HepG2 (cell line): ENCODE measurements at regions not wholly inside any gene's neighbourhood (a gene's known extent, or its start where the extent isn't known, plus 50 kb on each side); places are given as distances from the start of the nearest gene placed in this dataset.

Experiments used
- ATAC-seq: fragments of 200-7000 bp; cut with Tn5 transposase; 3 replicates; pipeline ENCODE4 v1.9.1; 2020; ENCODE audit warnings: mild to moderate bottlenecking, moderate library complexity
- BruUV-seq: library from RNA; stranded (reverse); fragments of 400-500 nt; replicated peaks from 2 replicates; lab custom pipeline; 2021; lab: Mats Ljungman, UMichigan
- CTCF ChIA-PET: fragments of 300-600 bp; formaldehyde crosslinking; extraction: SDS; loops from one replicate; lab custom pipeline; 2021; ENCODE audit warnings: low total read pairs, inconsistent platforms, low intra/inter-chr PET ratio; lab: Yijun Ruan, JAX
- POLR2A ChIA-PET: fragments of 350-600 bp; sonication (Branson Sonifier 250); formaldehyde crosslinking; loops from one replicate; lab custom pipeline; 2020; ENCODE audit warnings: antibody characterized with exemption, inconsistent platforms; lab: Yijun Ruan, JAX
- DNase-seq: peaks from one replicate; pipeline ENCODE4 v3.0.0-alpha.2; 2015; ENCODE audit warnings: low spot score
- FAIRE-seq: peaks from 3 replicates; lab custom pipeline; 2011; peaks lifted over from hg19 to GRCh38; lab: Jason Lieb, UNC
- H2AFZ ChIP-seq: one replicate; pipeline ENCODE4 v1.6.1; 2011; ENCODE audit warnings: low read length, inconsistent platforms
- H3K27ac ChIP-seq: fragments of 300-600 bp; 3 replicates; pipeline ENCODE4 v1.8.0; 2011; ENCODE audit warnings: mixed run types, mild to moderate bottlenecking, mixed read lengths, low read length, inconsistent platforms; ENCODE audit not compliant: insufficient read depth; ENCODE audit errors: extremely low read length
- H3K27me3 ChIP-seq, 2 experiments: fragments of 200-600 bp in 1 of 2; 2 replicates in 1 of 2; 3 replicates in 1 of 2; pipeline versions ENCODE4 v1.6.0 to v1.8.0; 2011; ENCODE audit warnings: low read length in 2 of 2, mild to moderate bottlenecking in 2 of 2, moderate library complexity in 2 of 2, inconsistent platforms in 1 of 2; ENCODE audit not compliant: insufficient read depth in 2 of 2, control insufficient read depth in 1 of 2
- H3K36me3 ChIP-seq, 2 experiments: fragments of 200-600 bp in 1 of 2; replicated peaks in 1 of 2; 2 replicates in 1 of 2; 3 replicates in 1 of 2; pipeline versions ENCODE4 v1.5.1 to v1.8.0; 2011; ENCODE audit warnings: low read length in 2 of 2, inconsistent platforms in 1 of 2; ENCODE audit not compliant: insufficient read depth in 2 of 2, control insufficient read depth in 1 of 2
- H3K4me1 ChIP-seq: 2 replicates; pipeline ENCODE4 v1.5.1; 2012; ENCODE audit warnings: low read length, inconsistent platforms; ENCODE audit not compliant: insufficient read depth
- H3K4me2 ChIP-seq: 2 replicates; pipeline ENCODE4 v1.6.0; 2011; ENCODE audit warnings: low read depth, low read length, inconsistent platforms
- H3K4me3 ChIP-seq, 3 experiments: fragments of 200-600 bp in 1 of 3; sonication (generic), shearing (Covaris generic) in 1 of 3; replicated peaks in 1 of 3; 2 replicates each; pipeline ENCODE4 v1.5.1; 2011 to 2016; ENCODE audit warnings: low read length in 3 of 3, inconsistent platforms in 2 of 3, low read depth in 2 of 3, mild to moderate bottlenecking in 2 of 3, control low read depth in 1 of 3, mixed read lengths in 1 of 3; ENCODE audit not compliant: insufficient read depth in 1 of 3
- H3K79me2 ChIP-seq: one replicate; pipeline ENCODE4 v1.6.1; 2011; ENCODE audit warnings: low read length, inconsistent platforms; ENCODE audit not compliant: insufficient read depth
- H3K9ac ChIP-seq: 2 replicates; pipeline ENCODE4 v1.6.0; 2011; ENCODE audit warnings: mild to moderate bottlenecking, low read depth, low read length, inconsistent platforms; ENCODE audit not compliant: insufficient read depth
- H3K9me3 ChIP-seq: 2 replicates; pipeline ENCODE4 v1.5.1; 2012; ENCODE audit warnings: mild to moderate bottlenecking, low read length
- H4K20me1 ChIP-seq: 2 replicates; pipeline ENCODE4 v1.6.0; 2011; ENCODE audit warnings: inconsistent platforms, mild to moderate bottlenecking, low read length, moderate library complexity; ENCODE audit not compliant: insufficient read depth
- CREB1 ChIP-seq, 2 experiments: fragments of 450-650 bp in 1 of 2; IDR thresholded peaks; 2 replicates each; pipeline ENCODE4 v1.6.1; 2016 to 2017; ENCODE audit warnings: control low read depth in 1 of 2, mild to moderate bottlenecking in 1 of 2, missing compliant biosample characterization in 1 of 2, missing genetic modification characterization in 1 of 2
- IRX3 ChIP-seq: sonication (generic); formaldehyde crosslinking; IDR thresholded peaks from 2 replicates; pipeline ENCODE4 v1.8.1; 2023; ENCODE audit warnings: mild to moderate bottlenecking, low read depth, missing genetic modification reagents, borderline replicate concordance
- MAF1 ChIP-seq: sonication (generic); formaldehyde crosslinking; IDR thresholded peaks from 2 replicates; pipeline ENCODE4 v1.5.0; 2020; ENCODE audit warnings: missing genetic modification reagents, borderline replicate concordance
- RAD51 ChIP-seq: fragments of 450-650 bp; IDR thresholded peaks from 2 replicates; pipeline ENCODE4 v1.6.1; 2016; ENCODE audit warnings: borderline replicate concordance
- ZNF121 ChIP-seq: sonication (generic); formaldehyde crosslinking; IDR thresholded peaks from 2 replicates; pipeline ENCODE4 v1.5.0; 2020; ENCODE audit warnings: mild to moderate bottlenecking, missing genetic modification reagents
- ZNF788 ChIP-seq: sonication (generic); formaldehyde crosslinking; IDR thresholded peaks from 2 replicates; pipeline ENCODE4 v1.5.0; 2020; ENCODE audit warnings: mild to moderate bottlenecking, missing genetic modification reagents, borderline replicate concordance
- WGBS: methylation state at CpG from one replicate; pipeline ENCODE4 v1.1.6; 2017; ENCODE audit warnings: low lambda C conversion rate; 5-methylcytosine and 5-hydroxymethylcytosine counted together
- in situ Hi-C: cut with HindIII; loops from 2 replicates; pipeline ENCODE4 v1.10.0; 2017; ENCODE audit warnings: low pct_unique_long_range_greater_than_20kb; ENCODE audit not compliant: extremely low pct_ligation_motif_present
- intact Hi-C: fragments of 100-400 bp; cut with micrococcal nuclease; formaldehyde crosslinking; loops from one replicate; pipeline ENCODE4 v1.10.0; 2022; ENCODE audit not compliant: unreplicated experiment
- TF ChIP-seq, protein P1 (sequence below): sonication (generic); formaldehyde crosslinking; IDR thresholded peaks from 2 replicates; pipeline ENCODE4 v1.4.0; 2020; ENCODE audit warnings: missing genetic modification reagents; ENCODE audit errors: not compliant biosample characterization

DNA sequence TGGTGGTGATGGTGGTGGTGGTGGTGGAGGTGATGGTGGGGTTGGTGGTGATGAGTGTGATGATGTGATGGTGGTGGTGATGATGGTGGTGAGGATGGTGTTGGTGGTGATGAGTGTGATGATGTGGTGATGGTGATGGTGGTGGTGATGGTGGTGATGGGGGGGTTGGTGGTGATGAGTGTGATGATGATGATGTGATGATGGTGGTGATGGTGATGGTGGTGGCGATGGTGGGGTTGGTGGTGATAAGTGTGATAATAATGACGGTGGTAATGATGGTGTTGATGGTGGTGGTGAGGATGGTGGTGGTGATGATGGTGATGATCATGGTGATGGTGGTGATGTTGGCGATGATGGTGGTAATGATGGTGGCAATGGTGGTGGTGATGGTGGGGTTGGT lies 67.7 kb downstream of the RRM2 start:
- 98% methylated on average over 3 of the region's 3 CpGs for WGBS
- ChIA-PET CTCF (interaction anchor here (1.8 kb wide), 1 partner anchor 116 kb away, joined by 4 read pairs; no protein-coding TSS in a partner anchor), POLR2A (no interaction called here)
- intact Hi-C loops (no loop called here), in situ Hi-C loops (no loop called here)
- peak; percentile 42 for FAIRE-seq
- no peaks in the 10 kb centered on the region for H3K79me2 ChIP-seq
- H3K36me3 ChIP-seq: peaks cover 0 to 7% of the 10 kb centered on the region in 2 experiments; a peak in 2 of 5 replicates
- H3K27me3 ChIP-seq: no peaks in the 10 kb centered on the region
- no peak overlapping the region for H2AFZ ChIP-seq
- H3K4me3 ChIP-seq: no peak overlapping the region
- no peaks in the 10 kb centered on the region for H3K9me3 ChIP-seq
- ATAC-seq: no peak
- no peak for DNase-seq
- no peak overlapping the region for H3K9ac ChIP-seq
- no peak overlapping the region for H3K27ac ChIP-seq
- TF ChIP-seq ZNF121 (no peak), IRX3 (CRISPR knock-in tag) (no peak), ZNF788 (CRISPR knock-in tag) (no peak), MAF1 (CRISPR knock-in tag) (no peak), RAD51 (0 out of 2 replicates have a peak, but pooled peaks have one; percentile 3), CREB1 (IDR thresholded peaks at IDR 0.05) (peak; percentile 90), CREB1 (CRISPR knock-in tag; IDR thresholded peaks at IDR 0.05) (no peak)
- TF ChIP-seq, protein P1, sequence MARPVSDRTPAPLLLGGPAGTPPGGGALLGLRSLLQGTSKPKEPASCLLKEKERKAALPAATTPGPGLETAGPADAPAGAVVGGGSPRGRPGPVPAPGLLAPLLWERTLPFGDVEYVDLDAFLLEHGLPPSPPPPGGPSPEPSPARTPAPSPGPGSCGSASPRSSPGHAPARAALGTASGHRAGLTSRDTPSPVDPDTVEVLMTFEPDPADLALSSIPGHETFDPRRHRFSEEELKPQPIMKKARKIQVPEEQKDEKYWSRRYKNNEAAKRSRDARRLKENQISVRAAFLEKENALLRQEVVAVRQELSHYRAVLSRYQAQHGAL: no peak
- no peaks in the 10 kb centered on the region for H3K4me1 ChIP-seq
- no peak overlapping the region for H3K4me2 ChIP-seq
- H4K20me1 ChIP-seq: no peaks in the 10 kb centered on the region
- no TSS peak for BruUV-seq
